T-helper 2 cell treated with Interferon-gamma antibody and Interleukin-4, amounts not matched to agents 5 μg/mL and 100 μg/mL, for 36 hours (primary cell): ENCODE measurements at regions not wholly inside any gene's neighbourhood (a gene's known extent, or its start where the extent isn't known, plus 50 kb on each side); places are given as distances from the start of the nearest gene placed in this dataset.

Source experiments
- DNase-seq: peaks from one replicate; pipeline ENCODE4 v3.0.0; 2021; ENCODE audit warnings: low spot score
- H3K27ac Mint-ChIP-seq: one replicate; pipeline ENCODE4 v1.8.0; 2021; ENCODE audit warnings: mild to moderate bottlenecking, mixed read lengths
- H3K27me3 Mint-ChIP-seq: one replicate; pipeline ENCODE4 v1.8.0; 2021; ENCODE audit warnings: low read depth, mixed read lengths
- H3K36me3 Mint-ChIP-seq: one replicate; pipeline ENCODE4 v1.8.0; 2021; ENCODE audit warnings: low read depth, mixed read lengths
- H3K4me1 Mint-ChIP-seq: one replicate; pipeline ENCODE4 v1.8.0; 2021; ENCODE audit warnings: low read depth, mixed read lengths
- H3K4me3 Mint-ChIP-seq: one replicate; pipeline ENCODE4 v1.8.0; 2022; ENCODE audit warnings: mild to moderate bottlenecking, moderate library complexity, mixed read lengths
- H3K9me3 Mint-ChIP-seq: one replicate; pipeline ENCODE4 v1.8.0; 2021; ENCODE audit warnings: mixed read lengths

DNA sequence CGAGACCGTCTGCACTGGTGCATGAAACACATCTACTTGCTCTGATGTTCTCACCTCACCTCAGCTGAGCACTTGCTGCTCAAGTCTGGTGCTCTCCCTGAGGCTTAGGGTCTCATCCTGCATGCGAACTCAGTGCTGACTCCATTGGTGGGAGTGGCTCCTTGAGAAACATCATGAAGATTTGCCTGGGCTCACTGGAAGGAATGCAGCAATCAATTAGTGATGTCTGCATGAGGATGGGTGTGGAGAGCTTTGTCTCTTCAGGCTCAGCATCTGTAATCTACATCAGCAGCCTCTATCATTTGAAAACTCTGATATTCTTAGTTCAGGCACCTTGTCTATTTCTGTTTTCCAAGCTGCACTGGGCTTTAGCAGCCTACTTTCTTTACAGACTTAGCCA lies 204.4 kb downstream of the IRF8 start:
- Mint-ChIP-seq H3K27ac (no peak overlapping the region), H3K4me1 (no peaks in the 10 kb centered on the region), H3K36me3 (no peaks in the 10 kb centered on the region), H3K27me3 (no peaks in the 10 kb centered on the region), H3K9me3 (no peaks in the 10 kb centered on the region), H3K4me3 (no peak overlapping the region)
- no peak for DNase-seq

DNA sequence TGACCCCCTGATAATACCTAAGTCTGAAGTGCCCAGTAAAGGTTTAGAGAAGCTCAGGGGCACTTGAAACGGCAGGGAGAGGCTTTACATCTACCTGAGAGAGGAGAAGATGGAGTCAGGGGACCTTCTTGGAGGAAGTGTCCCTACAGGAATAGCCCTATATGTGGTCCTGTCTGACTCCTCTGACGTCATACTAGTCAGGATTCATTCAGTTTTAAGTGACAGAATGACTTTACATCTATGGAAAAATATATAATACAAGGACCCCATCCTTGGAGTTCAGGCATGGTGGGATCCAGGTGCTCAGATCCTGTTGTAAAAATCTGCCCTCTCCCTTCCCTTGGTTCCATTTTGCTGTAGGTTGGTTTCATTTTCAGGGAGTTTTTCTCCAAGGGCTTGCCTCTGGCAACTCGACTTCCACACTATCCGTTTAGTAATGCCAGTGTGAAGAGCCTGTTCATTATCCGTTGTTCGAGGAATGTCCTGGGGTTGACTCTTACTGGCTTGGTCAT lies 205.6 kb downstream of the IRF8 start:
- no peak overlapping the region for H3K27ac Mint-ChIP-seq
- H3K27me3 Mint-ChIP-seq: no peaks in the 10 kb centered on the region
- H3K4me3 Mint-ChIP-seq: no peak overlapping the region
- no peaks in the 10 kb centered on the region for H3K9me3 Mint-ChIP-seq
- no peaks in the 10 kb centered on the region for H3K36me3 Mint-ChIP-seq
- H3K4me1 Mint-ChIP-seq: no peaks in the 10 kb centered on the region
- DNase-seq: no peak

DNA sequence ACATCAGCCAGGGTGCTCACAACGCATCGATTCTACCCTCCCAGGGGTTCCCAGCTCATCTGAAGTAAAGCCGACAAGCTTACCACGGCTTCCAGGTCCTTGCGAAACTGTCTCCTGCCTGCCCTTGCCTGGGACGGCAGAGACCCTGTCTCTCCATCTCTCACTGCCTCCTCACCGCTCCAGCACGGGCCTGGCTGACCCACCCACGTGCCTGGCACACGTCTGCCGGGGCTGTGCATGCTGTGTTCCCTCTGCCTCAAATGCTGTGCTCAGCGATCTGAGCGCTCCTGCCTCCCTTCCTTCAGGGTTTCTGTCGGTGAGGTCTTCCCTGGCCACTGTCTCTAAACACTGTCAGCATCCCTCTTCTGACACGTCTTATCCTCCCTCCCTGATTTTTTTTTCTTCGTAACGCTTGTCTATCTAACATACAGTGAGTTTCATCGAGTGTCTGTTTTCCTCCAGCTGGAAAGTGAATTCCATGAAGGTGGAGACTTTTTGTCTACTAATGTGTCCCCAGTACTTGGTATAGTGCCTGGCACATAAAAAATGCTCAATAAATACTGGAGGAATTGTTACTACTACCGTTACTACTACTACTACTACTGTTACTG lies 208.4 kb downstream of the IRF8 start:
- H3K27me3 Mint-ChIP-seq: no peaks in the 10 kb centered on the region
- no peak overlapping the region for H3K4me3 Mint-ChIP-seq
- H3K9me3 Mint-ChIP-seq: no peaks in the 10 kb centered on the region
- H3K4me1 Mint-ChIP-seq: no peaks in the 10 kb centered on the region
- no peak for DNase-seq
- H3K36me3 Mint-ChIP-seq: no peaks in the 10 kb centered on the region
- no peak overlapping the region for H3K27ac Mint-ChIP-seq

GRCh38 chr16:86108062-86108461 lies 209.1 kb downstream of the IRF8 start:
- no peak for DNase-seq
- no peaks in the 10 kb centered on the region for H3K27me3 Mint-ChIP-seq
- H3K36me3 Mint-ChIP-seq: no peaks in the 10 kb centered on the region
- H3K4me1 Mint-ChIP-seq: no peaks in the 10 kb centered on the region
- no peak overlapping the region for H3K4me3 Mint-ChIP-seq
- H3K9me3 Mint-ChIP-seq: no peaks in the 10 kb centered on the region
- H3K27ac Mint-ChIP-seq: no peak overlapping the region

DNA sequence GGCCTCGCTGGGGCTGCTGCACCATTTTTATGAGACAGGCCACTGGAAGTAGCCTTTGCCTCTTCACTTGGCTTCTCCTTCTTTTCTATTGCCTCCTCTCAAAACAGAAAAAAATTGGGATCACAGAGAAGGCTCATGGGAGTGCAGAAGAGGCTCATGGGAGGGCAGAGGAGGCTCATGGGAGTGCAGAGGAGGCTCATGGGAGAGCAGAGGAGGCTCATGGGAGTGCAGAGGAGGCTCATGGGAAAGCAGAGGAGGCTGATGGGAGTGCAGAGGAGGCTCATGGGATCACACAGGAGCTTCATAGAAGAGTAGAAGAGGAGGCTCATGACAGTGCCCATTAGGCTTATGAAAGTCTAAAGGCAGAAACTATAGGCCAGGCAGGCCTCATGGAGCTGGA lies 211.2 kb downstream of the IRF8 start:
- Mint-ChIP-seq H3K4me1 (no peaks in the 10 kb centered on the region), H3K4me3 (no peak overlapping the region), H3K27ac (no peak overlapping the region), H3K27me3 (no peaks in the 10 kb centered on the region), H3K36me3 (no peaks in the 10 kb centered on the region), H3K9me3 (no peaks in the 10 kb centered on the region)
- DNase-seq: no peak

DNA sequence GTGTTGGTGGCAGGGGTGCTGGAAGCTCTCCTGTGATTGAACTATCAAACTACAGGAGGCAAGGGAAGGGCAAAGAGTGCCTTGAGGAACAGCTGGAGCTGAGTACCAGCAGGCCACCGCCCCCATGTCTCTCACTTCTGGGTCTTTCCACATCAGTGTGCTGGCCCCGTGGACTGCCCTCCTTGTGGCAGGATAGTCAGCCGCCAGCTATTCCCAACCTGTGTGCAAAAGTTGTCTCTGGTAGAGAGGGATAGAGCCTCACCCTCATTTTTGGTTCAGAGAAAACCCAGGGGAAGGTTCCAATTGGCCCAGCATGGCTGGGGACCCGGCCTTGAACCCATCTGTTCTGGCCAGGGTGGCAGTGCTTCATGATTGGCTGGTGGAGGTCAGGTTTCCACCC lies 211.8 kb downstream of the IRF8 start:
- Mint-ChIP-seq H3K27ac (no peak overlapping the region), H3K9me3 (no peaks in the 10 kb centered on the region), H3K4me3 (no peak overlapping the region), H3K36me3 (no peaks in the 10 kb centered on the region), H3K27me3 (no peaks in the 10 kb centered on the region), H3K4me1 (no peaks in the 10 kb centered on the region)
- no peak for DNase-seq

DNA sequence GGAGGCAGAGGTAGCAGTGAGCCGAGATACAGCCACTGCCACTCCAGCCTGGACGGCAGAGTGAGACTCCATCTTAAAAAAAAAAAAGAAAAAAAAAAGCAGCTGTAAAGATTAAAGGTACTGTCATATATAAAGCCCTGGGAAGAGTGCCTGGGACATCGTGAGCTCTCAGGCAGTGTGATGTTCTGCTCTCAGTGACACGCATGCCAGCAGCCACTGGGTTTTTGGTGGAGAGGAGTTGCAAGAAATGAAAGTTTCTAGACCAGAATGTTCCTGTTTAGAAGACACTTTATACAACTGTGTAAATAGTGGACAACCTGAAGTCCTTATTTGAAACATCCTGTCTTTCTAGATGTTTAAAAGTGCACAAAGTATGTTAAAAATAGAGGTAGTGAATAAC lies 213.2 kb downstream of the IRF8 start:
- H3K4me1 Mint-ChIP-seq: no peaks in the 10 kb centered on the region
- H3K27ac Mint-ChIP-seq: no peak overlapping the region
- no peaks in the 10 kb centered on the region for H3K27me3 Mint-ChIP-seq
- no peak for DNase-seq
- no peak overlapping the region for H3K4me3 Mint-ChIP-seq
- no peaks in the 10 kb centered on the region for H3K36me3 Mint-ChIP-seq
- H3K9me3 Mint-ChIP-seq: no peaks in the 10 kb centered on the region

- Mint-ChIP-seq H3K4me3 (no peak overlapping the region), H3K27ac (no peak overlapping the region), H3K9me3 (no peaks in the 10 kb centered on the region), H3K27me3 (peaks cover 4% of the 10 kb centered on the region), H3K36me3 (no peaks in the 10 kb centered on the region), H3K4me1 (no peaks in the 10 kb centered on the region)
- no peak for DNase-seq
Measured at GRCh38 chr16:86117235-86117634, 218.3 kb downstream of the IRF8 start.

- no peaks in the 10 kb centered on the region for H3K36me3 Mint-ChIP-seq
- no peak overlapping the region for H3K27ac Mint-ChIP-seq
- no peaks in the 10 kb centered on the region for H3K9me3 Mint-ChIP-seq
- no peak overlapping the region for H3K4me3 Mint-ChIP-seq
- DNase-seq: no peak
- H3K27me3 Mint-ChIP-seq: peaks cover 7% of the 10 kb centered on the region
- no peaks in the 10 kb centered on the region for H3K4me1 Mint-ChIP-seq
Measured at GRCh38 chr16:86117756-86118155, 218.8 kb downstream of the IRF8 start.

GRCh38 chr16:86118467-86119307 lies 219.7 kb downstream of the IRF8 start:
- no peaks in the 10 kb centered on the region for H3K4me1 Mint-ChIP-seq
- DNase-seq: no peak
- no peaks in the 10 kb centered on the region for H3K9me3 Mint-ChIP-seq
- no peaks in the 10 kb centered on the region for H3K36me3 Mint-ChIP-seq
- H3K27ac Mint-ChIP-seq: no peak overlapping the region
- peaks cover 7% of the 10 kb centered on the region for H3K27me3 Mint-ChIP-seq
- H3K4me3 Mint-ChIP-seq: no peak overlapping the region

- no peaks in the 10 kb centered on the region for H3K36me3 Mint-ChIP-seq
- no peak overlapping the region for H3K27ac Mint-ChIP-seq
- no peak for DNase-seq
- peaks cover 13% of the 10 kb centered on the region for H3K27me3 Mint-ChIP-seq
- no peaks in the 10 kb centered on the region for H3K4me1 Mint-ChIP-seq
- H3K4me3 Mint-ChIP-seq: no peak overlapping the region
- H3K9me3 Mint-ChIP-seq: no peaks in the 10 kb centered on the region
Measured at GRCh38 chr16:86120201-86121192, 221.5 kb downstream of the IRF8 start.

- DNase-seq: no peak
- H3K4me1 Mint-ChIP-seq: no peaks in the 10 kb centered on the region
- H3K4me3 Mint-ChIP-seq: no peak overlapping the region
- H3K36me3 Mint-ChIP-seq: no peaks in the 10 kb centered on the region
- H3K27ac Mint-ChIP-seq: no peak overlapping the region
- H3K27me3 Mint-ChIP-seq: peaks cover 13% of the 10 kb centered on the region
- no peaks in the 10 kb centered on the region for H3K9me3 Mint-ChIP-seq
Measured at GRCh38 chr16:86121374-86122010, 222.5 kb downstream of the IRF8 start.

DNA sequence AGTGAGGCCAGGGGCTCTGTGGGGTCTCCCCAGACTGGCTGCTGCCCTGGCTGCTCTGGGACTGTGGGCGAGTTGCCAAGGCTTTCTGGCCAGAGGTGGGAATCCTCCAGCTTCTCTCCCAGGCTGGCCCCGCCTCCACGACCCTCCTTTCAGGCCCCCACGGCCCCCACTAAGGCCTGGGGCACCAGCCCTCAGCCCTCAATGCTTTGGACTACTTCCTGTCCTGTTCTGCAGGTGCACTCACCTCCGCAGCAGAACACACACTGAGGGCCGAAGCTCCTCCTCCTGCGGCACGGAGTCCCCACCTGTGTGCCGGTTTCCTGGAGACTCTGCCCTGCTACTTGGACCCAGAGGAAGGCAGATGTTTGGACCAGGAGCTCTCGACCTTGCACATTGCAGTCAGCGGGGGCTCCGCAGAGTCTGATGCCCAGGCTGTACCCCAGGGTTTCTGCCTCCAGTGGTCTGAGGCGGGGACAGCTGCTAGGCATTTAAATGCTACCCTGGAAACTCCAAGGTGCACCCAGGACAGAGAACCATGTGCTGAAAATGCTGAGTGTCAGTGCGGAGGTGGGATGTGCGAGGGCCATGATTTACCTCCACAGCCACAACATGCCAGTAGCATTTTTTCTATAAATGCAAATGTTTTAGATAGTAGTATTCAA lies 223.8 kb downstream of the IRF8 start:
- DNase-seq: no peak
- H3K9me3 Mint-ChIP-seq: no peaks in the 10 kb centered on the region
- H3K4me1 Mint-ChIP-seq: no peaks in the 10 kb centered on the region
- H3K27ac Mint-ChIP-seq: no peak overlapping the region
- H3K4me3 Mint-ChIP-seq: no peak overlapping the region
- H3K36me3 Mint-ChIP-seq: no peaks in the 10 kb centered on the region
- H3K27me3 Mint-ChIP-seq: peaks cover 13% of the 10 kb centered on the region
